KMS-11 (cell line): ENCODE measurements at regions not wholly inside any gene's neighbourhood (a gene's known extent, or its start where the extent isn't known, plus 50 kb on each side); places are given as distances from the start of the nearest gene placed in this dataset.

Experiments
- H2AFZ ChIP-seq: fragments of 200-600 bp; sonication (generic); 2 replicates; pipeline ENCODE4 v1.6.1; 2016; ENCODE audit warnings: antibody characterized with exemption, mixed run types, low read depth
- H3K27ac ChIP-seq: fragments of 200-600 bp; sonication (generic); 2 replicates; pipeline ENCODE4 v1.6.1; 2016; ENCODE audit warnings: mild to moderate bottlenecking, mixed run types
- H3K27me3 ChIP-seq: fragments of 200-600 bp; sonication (generic); 2 replicates; pipeline ENCODE4 v1.6.1; 2017; ENCODE audit warnings: mild to moderate bottlenecking, low read depth, mixed run types, moderate library complexity; ENCODE audit not compliant: insufficient read depth
- H3K36me3 ChIP-seq: fragments of 200-600 bp; sonication (generic); 2 replicates; pipeline ENCODE4 v1.6.1; 2017; ENCODE audit warnings: mild to moderate bottlenecking, mixed run types; ENCODE audit not compliant: insufficient read depth
- H3K4me1 ChIP-seq: fragments of 200-600 bp; sonication (generic); 2 replicates; pipeline ENCODE4 v1.6.1; 2016; ENCODE audit warnings: mild to moderate bottlenecking, low read depth, mixed run types; ENCODE audit not compliant: poor library complexity, severe bottlenecking
- H3K4me2 ChIP-seq: fragments of 200-600 bp; sonication (generic); 2 replicates; pipeline ENCODE4 v1.7.0; 2016; ENCODE audit warnings: mild to moderate bottlenecking, mixed run types
- H3K4me3 ChIP-seq: fragments of 200-600 bp; sonication (generic); IDR thresholded peaks from 2 replicates; pipeline ENCODE4 v1.6.1; 2017; ENCODE audit warnings: low read depth, low read length, mixed read lengths; ENCODE audit not compliant: insufficient read depth
- H3K79me2 ChIP-seq: fragments of 200-600 bp; sonication (generic); 2 replicates; pipeline ENCODE4 v1.6.1; 2016; ENCODE audit warnings: low read depth, mixed run types; ENCODE audit not compliant: insufficient read depth
- H3K9ac ChIP-seq: fragments of 200-600 bp; sonication (generic); 2 replicates; pipeline ENCODE4 v1.6.1; 2016; ENCODE audit warnings: mild to moderate bottlenecking, mixed run types
- H4K20me1 ChIP-seq: fragments of 200-600 bp; sonication (generic); 2 replicates; pipeline ENCODE4 v1.6.1; 2016; ENCODE audit warnings: mild to moderate bottlenecking, mixed run types; ENCODE audit not compliant: insufficient read depth
- TF ChIP-seq, protein P1 (sequence below): fragments of 200-600 bp; sonication (generic); conservative IDR thresholded peaks from 2 replicates; pipeline ENCODE4 v1.6.1; 2017; ENCODE audit warnings: low read depth, mild to moderate bottlenecking, antibody characterized with exemption, low read length, moderate library complexity, mixed read lengths

DNA sequence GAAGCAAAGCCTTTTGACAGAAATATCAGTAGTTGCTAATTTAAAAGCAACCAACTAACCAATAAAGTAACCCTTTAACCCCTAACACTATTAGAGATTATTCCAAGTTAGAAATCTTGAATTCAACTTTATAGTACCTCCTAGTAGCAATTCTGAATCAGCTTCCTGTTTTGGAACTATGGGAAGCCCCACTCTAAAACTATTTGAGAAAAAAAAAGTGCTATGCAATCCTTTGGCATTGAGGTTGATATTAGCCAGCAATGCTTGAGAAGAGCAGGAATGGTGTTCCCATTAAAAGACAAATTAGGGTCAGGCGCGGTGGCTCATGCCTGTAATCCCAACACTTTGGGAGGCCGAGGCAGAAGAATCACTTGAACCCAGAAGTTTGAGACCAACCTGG lies 306.2 kb upstream of the ZFP64 start:
- Histone ChIP-seq H3K4me3 (no peak overlapping the region), H2AFZ (no peak overlapping the region), H3K36me3 (no peaks in the 10 kb centered on the region), H3K79me2 (no peaks in the 10 kb centered on the region), H3K27ac (no peak overlapping the region), H3K9ac (no peak overlapping the region), H3K27me3 (no peaks in the 10 kb centered on the region), H3K4me1 (no peaks in the 10 kb centered on the region), H3K4me2 (no peak overlapping the region), H4K20me1 (no peaks in the 10 kb centered on the region)
- TF ChIP-seq, protein P1, sequence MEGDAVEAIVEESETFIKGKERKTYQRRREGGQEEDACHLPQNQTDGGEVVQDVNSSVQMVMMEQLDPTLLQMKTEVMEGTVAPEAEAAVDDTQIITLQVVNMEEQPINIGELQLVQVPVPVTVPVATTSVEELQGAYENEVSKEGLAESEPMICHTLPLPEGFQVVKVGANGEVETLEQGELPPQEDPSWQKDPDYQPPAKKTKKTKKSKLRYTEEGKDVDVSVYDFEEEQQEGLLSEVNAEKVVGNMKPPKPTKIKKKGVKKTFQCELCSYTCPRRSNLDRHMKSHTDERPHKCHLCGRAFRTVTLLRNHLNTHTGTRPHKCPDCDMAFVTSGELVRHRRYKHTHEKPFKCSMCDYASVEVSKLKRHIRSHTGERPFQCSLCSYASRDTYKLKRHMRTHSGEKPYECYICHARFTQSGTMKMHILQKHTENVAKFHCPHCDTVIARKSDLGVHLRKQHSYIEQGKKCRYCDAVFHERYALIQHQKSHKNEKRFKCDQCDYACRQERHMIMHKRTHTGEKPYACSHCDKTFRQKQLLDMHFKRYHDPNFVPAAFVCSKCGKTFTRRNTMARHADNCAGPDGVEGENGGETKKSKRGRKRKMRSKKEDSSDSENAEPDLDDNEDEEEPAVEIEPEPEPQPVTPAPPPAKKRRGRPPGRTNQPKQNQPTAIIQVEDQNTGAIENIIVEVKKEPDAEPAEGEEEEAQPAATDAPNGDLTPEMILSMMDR = no peak

DNA sequence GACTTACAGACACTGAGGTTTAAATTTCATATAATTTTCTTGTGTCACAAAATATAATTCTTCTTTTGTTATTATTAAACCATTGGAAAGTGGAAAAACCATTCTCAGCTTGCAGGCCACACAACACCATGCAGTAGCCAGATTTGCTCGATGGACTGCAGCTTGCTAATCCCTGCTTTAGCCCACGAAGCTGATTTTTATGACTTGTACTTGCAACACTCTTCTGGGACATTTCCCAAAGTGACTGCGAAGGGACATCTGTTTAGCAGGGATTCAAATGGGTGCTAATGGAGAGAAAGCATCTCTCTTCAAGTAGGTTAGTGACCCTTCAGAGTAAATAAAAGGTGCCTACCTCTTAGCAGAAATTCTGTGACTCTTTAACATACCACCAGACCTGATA lies 304.6 kb upstream of the ZFP64 start:
- no peaks in the 10 kb centered on the region for H3K27me3 ChIP-seq
- H3K4me3 ChIP-seq = no peak overlapping the region
- H2AFZ ChIP-seq = no peak overlapping the region
- H4K20me1 ChIP-seq = no peaks in the 10 kb centered on the region
- H3K4me2 ChIP-seq = no peak overlapping the region
- no peaks in the 10 kb centered on the region for H3K4me1 ChIP-seq
- TF ChIP-seq, protein P1 = no peak
- no peak overlapping the region for H3K9ac ChIP-seq
- H3K27ac ChIP-seq = no peak overlapping the region
- H3K36me3 ChIP-seq = no peaks in the 10 kb centered on the region
- no peaks in the 10 kb centered on the region for H3K79me2 ChIP-seq

GRCh38 chr20:52494244-52494643 lies 302.7 kb upstream of the ZFP64 start:
- H3K9ac ChIP-seq = no peak overlapping the region
- no peak overlapping the region for H3K27ac ChIP-seq

DNA sequence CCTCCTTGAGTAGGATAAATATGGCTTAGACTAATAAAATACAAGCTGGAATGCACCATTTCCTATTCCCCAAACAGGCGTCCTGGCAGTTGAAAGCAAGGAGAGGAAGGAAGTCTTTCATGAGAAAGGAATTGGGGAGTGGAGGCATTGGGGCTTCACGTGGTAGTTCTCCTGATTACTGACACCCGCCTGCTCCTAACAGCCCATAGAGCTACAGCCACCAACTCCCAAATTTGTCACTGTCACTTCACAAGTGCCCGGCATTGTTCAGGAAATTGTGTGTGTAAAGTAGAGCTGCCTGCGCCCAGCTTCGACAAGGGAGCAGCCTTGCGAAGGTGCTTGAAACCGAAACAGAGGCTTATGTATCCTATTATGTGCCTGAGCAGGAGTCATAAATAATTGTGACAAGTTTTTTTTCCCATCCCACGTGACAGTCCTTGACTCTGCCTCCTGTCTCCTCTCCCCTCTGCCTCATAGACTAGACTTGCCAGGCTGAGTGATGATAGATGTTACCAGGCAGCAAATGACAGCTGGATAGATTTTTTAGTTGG lies 301.7 kb upstream of the ZFP64 start:
- Histone ChIP-seq H3K27me3 (no peaks in the 10 kb centered on the region), H3K36me3 (no peaks in the 10 kb centered on the region), H2AFZ (no peak overlapping the region), H3K4me2 (no peak overlapping the region), H3K4me3 (no peak overlapping the region), H3K27ac (no peak overlapping the region), H3K4me1 (no peaks in the 10 kb centered on the region), H3K9ac (no peak overlapping the region), H4K20me1 (no peaks in the 10 kb centered on the region), H3K79me2 (no peaks in the 10 kb centered on the region)
- TF ChIP-seq, protein P1 = no peak

More at GRCh38 chr20:52494244-52494643, 302.7 kb upstream of the ZFP64 start:
- Histone ChIP-seq H3K4me2 (no peak overlapping the region), H3K79me2 (no peaks in the 10 kb centered on the region), H2AFZ (no peak overlapping the region), H3K27me3 (no peaks in the 10 kb centered on the region), H3K36me3 (no peaks in the 10 kb centered on the region), H3K4me1 (no peaks in the 10 kb centered on the region), H3K4me3 (no peak overlapping the region), H4K20me1 (no peaks in the 10 kb centered on the region)
- TF ChIP-seq, protein P1 = no peak
